Loucy (cell line): ENCODE measurements at regions not wholly inside any gene's neighbourhood (a gene's known extent, or its start where the extent isn't known, plus 50 kb on each side); places are given as distances from the start of the nearest gene placed in this dataset.

Source experiments
- CTCF ChIP-seq: fragments of 200-600 bp; sonication (generic); conservative IDR thresholded peaks from 2 replicates; pipeline ENCODE4 v1.5.1; 2014; ENCODE audit warnings: mild to moderate bottlenecking, antibody characterized with exemption, low read length
- EZH2phosphoT487 ChIP-seq: fragments of 200-600 bp; IDR thresholded peaks from 2 replicates; pipeline ENCODE4 v1.6.1; 2018; ENCODE audit warnings: antibody characterized with exemption, mild to moderate bottlenecking, moderate library complexity, borderline replicate concordance

DNA sequence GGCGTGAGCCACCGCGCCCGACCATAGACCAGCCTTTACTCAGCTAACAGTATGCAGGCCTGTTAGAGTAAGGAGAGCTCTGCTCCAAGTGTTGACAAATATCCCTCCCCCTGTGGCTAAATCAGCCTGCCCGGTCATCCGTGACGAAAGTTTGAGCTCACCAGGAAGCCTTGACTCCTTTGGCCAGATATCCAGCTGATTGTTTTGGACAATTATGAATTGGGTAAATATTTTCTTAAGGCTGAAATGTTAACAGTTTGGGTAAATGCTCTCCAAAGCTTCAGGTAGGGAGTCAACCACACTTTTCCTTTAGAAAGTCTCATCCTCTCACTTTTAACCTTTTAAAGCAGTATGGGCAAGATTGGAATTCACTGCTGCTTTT, 157.9 kb downstream of the PAWR start:
- TF ChIP-seq CTCF (no peak), EZH2phosphoT487 (no peak)
